Hematopoietic multipotent progenitor cell treated with erythropoietin and hydrocortisone succinate and interleukin-3 and kit ligand, for 15 days (in vitro differentiated cells): ENCODE measurements at regions not wholly inside any gene's neighbourhood (a gene's known extent, or its start where the extent isn't known, plus 50 kb on each side); places are given as distances from the start of the nearest gene placed in this dataset.
"Not testable (repeated sequence)": the region's sequence is repeated elsewhere in the genome, so short reads cannot be mapped to it uniquely, and the experiment has no call there.

Experiments
- DNase-seq: peaks from one replicate; pipeline ENCODE4 v3.0.0-alpha.2; 2015; ENCODE audit warnings: low spot score

GRCh38 chr9:1554081-1555035 lies 460.8 kb upstream of the SMARCA2 start:
- no peak for DNase-seq

GRCh38 chr9:1558666-1559065 lies 456.5 kb upstream of the SMARCA2 start:
- not testable (repeated sequence) for DNase-seq

GRCh38 chr9:1575939-1576338 lies 439.2 kb upstream of the SMARCA2 start:
- DNase-seq, result no peak

GRCh38 chr9:1580215-1580614 lies 434.9 kb upstream of the SMARCA2 start:
- no peak for DNase-seq

- no peak for DNase-seq
These were observed 433.2 kb upstream of the SMARCA2 start for GRCh38 chr9:1581926-1582325.

- DNase-seq, result no peak
These were observed 423.8 kb upstream of the SMARCA2 start for GRCh38 chr9:1591310-1591709.

- DNase-seq, result no peak
These were observed 416.9 kb upstream of the SMARCA2 start for GRCh38 chr9:1598270-1598669.

GRCh38 chr9:1599961-1600360 lies 415.2 kb upstream of the SMARCA2 start:
- no peak for DNase-seq

GRCh38 chr9:1604942-1605560 lies 410.1 kb upstream of the SMARCA2 start:
- DNase-seq, result no peak

GRCh38 chr9:1606253-1606652 lies 408.9 kb upstream of the SMARCA2 start:
- no peak for DNase-seq

GRCh38 chr9:1612886-1613285 lies 402.3 kb upstream of the SMARCA2 start:
- DNase-seq, result no peak

- no peak for DNase-seq
These were observed 397.7 kb upstream of the SMARCA2 start for GRCh38 chr9:1617419-1617818.

- no peak for DNase-seq
These were observed 395.0 kb upstream of the SMARCA2 start for GRCh38 chr9:1619915-1620710.

- DNase-seq, result no peak
These were observed 377.7 kb upstream of the SMARCA2 start for GRCh38 chr9:1637401-1637800.

- DNase-seq, result no peak
These were observed 376.0 kb upstream of the SMARCA2 start for GRCh38 chr9:1639166-1639565.

GRCh38 chr9:1647776-1648175 lies 367.4 kb upstream of the SMARCA2 start:
- DNase-seq, result no peak

GRCh38 chr9:1653282-1653681 lies 361.9 kb upstream of the SMARCA2 start:
- DNase-seq, result no peak

- DNase-seq, result no peak
These were observed 356.3 kb upstream of the SMARCA2 start for GRCh38 chr9:1658661-1659362.

- no peak for DNase-seq
These were observed 355.8 kb upstream of the SMARCA2 start for GRCh38 chr9:1659363-1659690.

GRCh38 chr9:1668441-1668840 lies 346.7 kb upstream of the SMARCA2 start:
- DNase-seq, result no peak

GRCh38 chr9:1673300-1673699 lies 341.8 kb upstream of the SMARCA2 start:
- DNase-seq, result no peak

- DNase-seq, result no peak
These were observed 338.4 kb upstream of the SMARCA2 start for GRCh38 chr9:1676771-1677170.
